MM.1S (cell line): ENCODE measurements at regions not wholly inside any gene's neighbourhood (a gene's known extent, or its start where the extent isn't known, plus 50 kb on each side); places are given as distances from the start of the nearest gene placed in this dataset.

Source experiments
- CTCF ChIP-seq: fragments of 300-600 bp; sonication (generic); IDR thresholded peaks from 2 replicates; pipeline ENCODE4 v1.5.1; 2016; ENCODE audit warnings: antibody characterized with exemption, low read length, mixed read lengths
- EZH2 ChIP-seq: fragments of 300-600 bp; sonication (generic); optimal IDR thresholded peaks from 2 replicates; pipeline ENCODE3; 2017; ENCODE audit warnings: low read depth, mild to moderate bottlenecking, antibody characterized with exemption, low read length, mixed read lengths
- EZH2phosphoT487 ChIP-seq: fragments of 300-600 bp; sonication (generic); IDR thresholded peaks from 2 replicates; pipeline ENCODE4 v1.6.1; 2018; ENCODE audit warnings: antibody characterized with exemption, low read length

DNA sequence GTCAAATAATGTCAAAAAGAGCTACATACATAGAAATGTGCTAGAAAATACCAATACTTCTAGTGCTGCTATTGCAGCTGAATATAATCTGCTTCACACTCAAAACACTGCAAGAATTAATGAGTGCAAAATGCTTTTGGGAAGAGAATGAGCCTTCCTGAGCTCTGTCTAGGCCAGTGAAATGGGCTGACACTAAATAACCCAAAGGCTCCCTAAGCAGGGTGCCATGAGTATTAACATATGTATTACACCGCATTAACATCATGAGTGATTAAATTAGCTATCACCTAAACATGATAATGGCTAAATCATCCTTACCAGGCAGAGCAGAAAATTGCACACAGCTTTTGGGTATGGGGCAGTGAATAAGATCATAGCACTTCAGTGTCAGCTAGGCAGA, 806.3 kb upstream of the NECTIN3 start:
- no peak for TF ChIP-seq CTCF
- no peak for TF ChIP-seq EZH2phosphoT487
- TF ChIP-seq EZH2, result no peak
